ENCODE measurements at regions not wholly inside any gene's neighbourhood (a gene's known extent, or its start where the extent isn't known, plus 50 kb on each side); places are given as distances from the start of the nearest gene placed in this dataset.

DNA sequence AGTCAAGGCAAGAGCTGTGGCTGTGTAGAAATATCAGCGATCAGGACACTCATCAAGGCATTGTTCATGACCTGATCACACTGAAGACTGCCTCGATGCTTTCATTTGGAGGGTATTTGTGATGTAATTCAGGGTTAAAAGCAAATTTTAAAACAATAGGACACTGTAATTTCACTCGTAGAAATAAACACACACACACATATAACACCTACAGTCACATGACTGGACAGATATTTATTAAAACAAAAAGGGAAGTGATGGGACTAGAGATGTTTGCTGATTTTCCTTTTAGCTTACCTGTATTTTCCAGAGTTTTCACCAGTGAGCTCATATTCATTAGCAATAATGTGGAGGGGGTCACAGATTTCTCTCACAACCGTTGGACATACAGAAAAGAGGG, 51.1 kb upstream of the KDR start:
- TF ChIP-seq CTCF (IDR thresholded peaks at IDR 0.05; ENCODE audit: low read depth, low read length, poor library complexity, severe bottlenecking) (no peak), EZH2phosphoT487 (IDR thresholded peaks at IDR 0.05; ENCODE audit: borderline replicate concordance, low read length) (no peak)

Measured in DOHH2 (cell line).